HCT116 (cell line): ENCODE measurements at regions not wholly inside any gene's neighbourhood (a gene's known extent, or its start where the extent isn't known, plus 50 kb on each side); places are given as distances from the start of the nearest gene placed in this dataset.

Source experiments
- ATAC-seq: fragments of 200-7000 bp; cut with Tn5 transposase; 2 replicates; pipeline ENCODE4 v1.9.1; 2020; ENCODE audit warnings: mild to moderate bottlenecking, moderate library complexity
- BruUV-seq: library from RNA; stranded (reverse); fragments of 400-500 nt; replicated peaks from 2 replicates; lab custom pipeline; 2021; lab: Mats Ljungman, UMichigan
- CTCF ChIA-PET: fragments of 300-600 bp; sonication (Branson Sonifier 250); formaldehyde crosslinking; loops from one replicate; lab custom pipeline; 2021; ENCODE audit warnings: antibody characterized with exemption; lab: Charles Lee
- POLR2A ChIA-PET: fragments of 300-600, 350-600 bp; sonication (Branson Sonifier 250); formaldehyde crosslinking; loops from one replicate; lab custom pipeline; 2021; ENCODE audit warnings: antibody characterized with exemption; lab: Charles Lee
- RAD21 ChIA-PET, 2 experiments: fragments of 300-600 bp; sonication (Branson Sonifier 250); formaldehyde crosslinking; loops; one replicate each; lab custom pipeline; 2023; ENCODE audit warnings: low total read pairs in 2 of 2; ENCODE audit not compliant: uncharacterized antibody in 2 of 2, unreplicated experiment in 2 of 2, low non-redundant PET in 1 of 2; lab: Charles Lee
- DNase-seq: peaks from one replicate; pipeline ENCODE4 v3.0.0-alpha.2; 2010; ENCODE audit warnings: low read depth, low spot score
- H2AFZ ChIP-seq: fragments of 200-600 bp; shearing (Covaris generic), sonication (generic); 2 replicates; pipeline ENCODE4 v1.6.1; 2017; ENCODE audit warnings: low read depth, mixed run types, mixed read lengths, antibody characterized with exemption, low read length; ENCODE audit not compliant: poor library complexity, severe bottlenecking
- H3K27ac ChIP-seq: 2 replicates; pipeline ENCODE4 v1.5.1; 2012; ENCODE audit warnings: low read depth, low read length
- H3K27me3 ChIP-seq: fragments of 200-600 bp; sonication (generic); 2 replicates; pipeline ENCODE4 v1.6.1; 2016; ENCODE audit warnings: mixed run types, low read length, mixed read lengths; ENCODE audit not compliant: insufficient read depth
- H3K36me3 ChIP-seq, 2 experiments: fragments of 200-500 bp in 1 of 2; fragments of 200-600 bp in 1 of 2; sonication (Bioruptor generic) in 1 of 2; sonication (generic) in 1 of 2; 2 replicates each; pipeline versions ENCODE4 v1.5.1 to v1.6.1; 2014 to 2016; ENCODE audit warnings: low read length in 2 of 2, inconsistent platforms in 1 of 2, mixed read lengths in 1 of 2, mixed run types in 1 of 2; ENCODE audit not compliant: insufficient read depth in 2 of 2, control insufficient read depth in 1 of 2
- H3K4me1 ChIP-seq, 2 experiments: fragments of 200-600 bp in 1 of 2; sonication (generic) in 1 of 2; 2 replicates each; pipeline versions ENCODE4 v1.5.1 to v1.6.1; 2012 to 2017; ENCODE audit warnings: low read length in 2 of 2, inconsistent platforms in 1 of 2, mild to moderate bottlenecking in 1 of 2, mixed read lengths in 1 of 2, mixed run types in 1 of 2, moderate library complexity in 1 of 2; ENCODE audit not compliant: insufficient read depth in 2 of 2, control insufficient read depth in 1 of 2
- H3K4me2 ChIP-seq: fragments of 200-600 bp; sonication (generic); 2 replicates; pipeline ENCODE4 v1.6.1; 2017; ENCODE audit warnings: mixed run types, low read length, mixed read lengths
- H3K4me3 ChIP-seq, 2 experiments: fragments of 200-600 bp in 1 of 2; sonication (generic) in 1 of 2; replicated peaks in 1 of 2; 2 replicates each; pipeline ENCODE4 v1.5.1; 2011 to 2016; ENCODE audit warnings: low read length in 2 of 2, control low read depth in 1 of 2, low read depth in 1 of 2, mild to moderate bottlenecking in 1 of 2, mixed read lengths in 1 of 2, mixed run types in 1 of 2
- H3K79me2 ChIP-seq: fragments of 200-600 bp; sonication (generic); 2 replicates; pipeline ENCODE4 v1.6.1; 2017; ENCODE audit warnings: mild to moderate bottlenecking, mixed run types, low read length, moderate library complexity, mixed read lengths; ENCODE audit not compliant: insufficient read depth
- H3K9ac ChIP-seq: fragments of 200-600 bp; sonication (generic); 2 replicates; pipeline ENCODE4 v1.6.1; 2016; ENCODE audit warnings: low read length, mixed read lengths
- H3K9me2 ChIP-seq: fragments of 200-600 bp; sonication (generic), shearing (Covaris generic); 2 replicates; pipeline ENCODE4 v1.6.1; 2017; ENCODE audit warnings: mixed run types, mild to moderate bottlenecking, moderate library complexity; ENCODE audit not compliant: insufficient read depth
- H3K9me3 ChIP-seq, 2 experiments: fragments of 200-500 bp in 1 of 2; fragments of 200-600 bp in 1 of 2; sonication (Bioruptor generic) in 1 of 2; sonication (generic) in 1 of 2; 2 replicates each; pipeline ENCODE4 v1.6.1; 2014 to 2017; ENCODE audit warnings: low read length in 2 of 2, mixed read lengths in 2 of 2, inconsistent platforms in 1 of 2, low read depth in 1 of 2, mild to moderate bottlenecking in 1 of 2, mixed run types in 1 of 2, moderate library complexity in 1 of 2; ENCODE audit not compliant: control insufficient read depth in 1 of 2, insufficient read depth in 1 of 2
- H4K20me1 ChIP-seq: fragments of 200-600 bp; sonication (generic), shearing (Covaris generic); 2 replicates; pipeline ENCODE4 v1.6.1; 2017; ENCODE audit warnings: mixed run types, mild to moderate bottlenecking, moderate library complexity; ENCODE audit not compliant: insufficient read depth
- CBX3 ChIP-seq: IDR thresholded peaks from 2 replicates; pipeline ENCODE4 v1.6.1; 2012; ENCODE audit warnings: low read depth
- CEBPB ChIP-seq: IDR thresholded peaks from 2 replicates; pipeline ENCODE4 v1.6.1; 2012; ENCODE audit warnings: low read depth
- EGR1 ChIP-seq: IDR thresholded peaks from 2 replicates; pipeline ENCODE4 v1.6.1; 2012; ENCODE audit warnings: low read depth
- ELF1 ChIP-seq: IDR thresholded peaks from 2 replicates; pipeline ENCODE4 v1.6.1; 2012; ENCODE audit warnings: low read depth, borderline replicate concordance
- EZH2 ChIP-seq: fragments of 200-600 bp; sonication (generic); IDR thresholded peaks from 2 replicates; pipeline ENCODE4 v1.6.1; 2017; ENCODE audit warnings: antibody characterized with exemption, mixed run types
- EZH2phosphoT487 ChIP-seq: fragments of 200-600 bp; IDR thresholded peaks from 2 replicates; pipeline ENCODE4 v1.6.1; 2018; ENCODE audit warnings: antibody characterized with exemption, borderline replicate concordance
- POLR2A ChIP-seq: IDR thresholded peaks from 2 replicates; pipeline ENCODE4 v1.7.0; 2011; ENCODE audit warnings: borderline replicate concordance; ENCODE audit not compliant: insufficient read depth, insufficient read length; ENCODE audit errors: extremely low read depth
- POLR2AphosphoS5 ChIP-seq: IDR thresholded peaks from 2 replicates; pipeline ENCODE4 v1.6.1; 2011; ENCODE audit warnings: mild to moderate bottlenecking, low read depth, low read length, moderate library complexity
- RAD21 ChIP-seq: IDR thresholded peaks from 2 replicates; pipeline ENCODE4 v1.6.1; 2012; ENCODE audit warnings: low read depth, mild to moderate bottlenecking
- SIN3A ChIP-seq: IDR thresholded peaks from 2 replicates; pipeline ENCODE4 v1.6.1; 2012; ENCODE audit warnings: low read depth
- SP1 ChIP-seq: IDR thresholded peaks from 2 replicates; pipeline ENCODE4 v1.6.1; 2012; ENCODE audit warnings: low read depth
- SRF ChIP-seq: IDR thresholded peaks from 2 replicates; pipeline ENCODE4 v1.6.1; 2012; ENCODE audit warnings: low read depth
- YY1 ChIP-seq: IDR thresholded peaks from 2 replicates; pipeline ENCODE4 v1.6.1; 2011; ENCODE audit warnings: low read length, low read depth, moderate library complexity, mild to moderate bottlenecking; ENCODE audit not compliant: insufficient replicate concordance; ENCODE audit errors: extremely low read depth
- ZNF274 ChIP-seq: fragments of 200-500 bp; sonication (Bioruptor generic); IDR thresholded peaks from 2 replicates; pipeline ENCODE4 v1.6.1; 2014; ENCODE audit warnings: mild to moderate bottlenecking, low read depth, low read length, inconsistent platforms
- intact Hi-C: fragments of 100-400 bp; cut with micrococcal nuclease; formaldehyde crosslinking; loops from 2 replicates; pipeline ENCODE4 v1.10.0; 2022
- TF ChIP-seq, protein P1 (sequence below): IDR thresholded peaks from 2 replicates; pipeline ENCODE4 v1.6.1; 2012
- TF ChIP-seq, protein P2 (sequence below): IDR thresholded peaks from 2 replicates; pipeline ENCODE4 v1.6.1; 2012; ENCODE audit warnings: low read depth
- TF ChIP-seq, protein P3 (sequence below): IDR thresholded peaks from 2 replicates; pipeline ENCODE4 v1.6.1; 2012

DNA sequence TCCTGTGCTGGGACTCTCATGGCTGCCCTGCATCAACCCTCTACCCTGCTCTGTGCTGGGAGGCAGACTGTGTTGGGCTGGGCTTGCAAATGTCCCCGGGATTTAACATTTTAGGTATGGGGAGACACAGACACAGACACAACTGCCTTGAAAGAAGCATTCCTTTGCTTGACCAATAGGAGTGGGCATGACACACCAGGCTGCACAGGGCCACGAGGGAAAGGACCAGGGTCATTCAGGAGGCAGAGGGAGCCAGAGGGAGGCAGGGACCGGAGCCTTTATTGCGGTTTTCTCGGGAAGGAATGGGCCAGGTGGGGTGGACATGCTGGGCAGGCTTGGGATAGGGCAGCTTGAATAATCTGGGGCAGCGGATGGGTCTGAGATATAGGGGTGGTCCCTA is 238.7 kb upstream of the COPS8 start:
- ATAC-seq (no peak), DNase-seq (no peak)
- Histone ChIP-seq H4K20me1 (no peaks in the 10 kb centered on the region), H2AFZ (no peak overlapping the region), H3K79me2 (no peaks in the 10 kb centered on the region), H3K9me2 (no peaks in the 10 kb centered on the region), H3K4me2 (no peak overlapping the region), H3K9ac (no peak overlapping the region), H3K4me1 (no peaks in the 10 kb centered on the region), H3K36me3 (no peaks in the 10 kb centered on the region), H3K27me3 (peaks cover 14% of the 10 kb centered on the region; the same call in 1 of the 2 replicates), H3K4me3 (no peak overlapping the region), H3K27ac (no peak overlapping the region), H3K9me3 (no peaks in the 10 kb centered on the region; a peak in 1 of 4 replicates)
- ChIA-PET RAD21 (no interaction called here), POLR2A (no interaction called here), CTCF (no interaction called here)
- intact Hi-C loops = no loop called here
- no peak for TF ChIP-seq POLR2A
- TF ChIP-seq RAD21 = no peak
- TF ChIP-seq, protein P1, sequence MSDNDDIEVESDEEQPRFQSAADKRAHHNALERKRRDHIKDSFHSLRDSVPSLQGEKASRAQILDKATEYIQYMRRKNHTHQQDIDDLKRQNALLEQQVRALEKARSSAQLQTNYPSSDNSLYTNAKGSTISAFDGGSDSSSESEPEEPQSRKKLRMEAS = no peak
- TF ChIP-seq SP1 = no peak
- TF ChIP-seq POLR2AphosphoS5 = no peak
- TF ChIP-seq CEBPB = no peak
- TF ChIP-seq ELF1 = no peak
- no peak for TF ChIP-seq CBX3
- no peak for TF ChIP-seq YY1
- TF ChIP-seq SIN3A = no peak
- no peak for TF ChIP-seq SRF
- TF ChIP-seq, protein P2, sequence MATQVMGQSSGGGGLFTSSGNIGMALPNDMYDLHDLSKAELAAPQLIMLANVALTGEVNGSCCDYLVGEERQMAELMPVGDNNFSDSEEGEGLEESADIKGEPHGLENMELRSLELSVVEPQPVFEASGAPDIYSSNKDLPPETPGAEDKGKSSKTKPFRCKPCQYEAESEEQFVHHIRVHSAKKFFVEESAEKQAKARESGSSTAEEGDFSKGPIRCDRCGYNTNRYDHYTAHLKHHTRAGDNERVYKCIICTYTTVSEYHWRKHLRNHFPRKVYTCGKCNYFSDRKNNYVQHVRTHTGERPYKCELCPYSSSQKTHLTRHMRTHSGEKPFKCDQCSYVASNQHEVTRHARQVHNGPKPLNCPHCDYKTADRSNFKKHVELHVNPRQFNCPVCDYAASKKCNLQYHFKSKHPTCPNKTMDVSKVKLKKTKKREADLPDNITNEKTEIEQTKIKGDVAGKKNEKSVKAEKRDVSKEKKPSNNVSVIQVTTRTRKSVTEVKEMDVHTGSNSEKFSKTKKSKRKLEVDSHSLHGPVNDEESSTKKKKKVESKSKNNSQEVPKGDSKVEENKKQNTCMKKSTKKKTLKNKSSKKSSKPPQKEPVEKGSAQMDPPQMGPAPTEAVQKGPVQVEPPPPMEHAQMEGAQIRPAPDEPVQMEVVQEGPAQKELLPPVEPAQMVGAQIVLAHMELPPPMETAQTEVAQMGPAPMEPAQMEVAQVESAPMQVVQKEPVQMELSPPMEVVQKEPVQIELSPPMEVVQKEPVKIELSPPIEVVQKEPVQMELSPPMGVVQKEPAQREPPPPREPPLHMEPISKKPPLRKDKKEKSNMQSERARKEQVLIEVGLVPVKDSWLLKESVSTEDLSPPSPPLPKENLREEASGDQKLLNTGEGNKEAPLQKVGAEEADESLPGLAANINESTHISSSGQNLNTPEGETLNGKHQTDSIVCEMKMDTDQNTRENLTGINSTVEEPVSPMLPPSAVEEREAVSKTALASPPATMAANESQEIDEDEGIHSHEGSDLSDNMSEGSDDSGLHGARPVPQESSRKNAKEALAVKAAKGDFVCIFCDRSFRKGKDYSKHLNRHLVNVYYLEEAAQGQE = no peak
- TF ChIP-seq, protein P3, sequence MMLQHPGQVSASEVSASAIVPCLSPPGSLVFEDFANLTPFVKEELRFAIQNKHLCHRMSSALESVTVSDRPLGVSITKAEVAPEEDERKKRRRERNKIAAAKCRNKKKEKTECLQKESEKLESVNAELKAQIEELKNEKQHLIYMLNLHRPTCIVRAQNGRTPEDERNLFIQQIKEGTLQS = no peak
- TF ChIP-seq EGR1 = no peak
- no peak for TF ChIP-seq ZNF274
- TF ChIP-seq EZH2phosphoT487 = no peak
- no peak for TF ChIP-seq EZH2
- no TSS peak for BruUV-seq
